Mucosa of descending colon (tissue), 3 donors: ENCODE measurements at regions not wholly inside any gene's neighbourhood (a gene's known extent, or its start where the extent isn't known, plus 50 kb on each side); places are given as distances from the start of the nearest gene placed in this dataset.
A peak's percentile ranks its signal among the peaks of the same experiment; 100 is the strongest.
"Not testable (repeated sequence)": the region's sequence is repeated elsewhere in the genome, so short reads cannot be mapped to it uniquely, and the experiment has no call there.

ENCODE experiments used
- ATAC-seq: fragments of 200-7000 bp; cut with Tn5 transposase; one replicate; pipeline ENCODE4 v1.9.1; 2020; ENCODE audit warnings: mild to moderate bottlenecking, moderate library complexity
- DNase-seq, 3 donors: peaks; one replicate each; pipeline ENCODE4 v3.0.0-alpha.2; 2020
- H3K36me3 ChIP-seq: fragments of 200-600 bp; one replicate; pipeline ENCODE4 v1.8.0; 2021; ENCODE audit warnings: low read depth, mild to moderate bottlenecking
- H3K4me1 ChIP-seq: fragments of 200-600 bp; one replicate; pipeline ENCODE4 v1.8.0; 2021; ENCODE audit warnings: low read depth, mild to moderate bottlenecking
- H3K4me3 ChIP-seq: fragments of 200-600 bp; one replicate; pipeline ENCODE4 v1.8.0; 2021; ENCODE audit warnings: mild to moderate bottlenecking
- H3K9me3 ChIP-seq: fragments of 200-600 bp; one replicate; pipeline ENCODE4 v1.8.0; 2021; ENCODE audit warnings: mild to moderate bottlenecking
- intact Hi-C, 2 donors: fragments of 100-400 bp; cut with DNase I in 1 of 2; cut with micrococcal nuclease in 1 of 2; formaldehyde crosslinking; loops; one replicate each; pipeline versions ENCODE4 v1.11.0 to v1.11.1; 2022; cut with DNase I, micrococcal nuclease
- TF ChIP-seq, protein P1 (sequence below): fragments of 200-600 bp; IDR thresholded peaks from one replicate; pipeline ENCODE4 v1.8.0; 2022; ENCODE audit warnings: antibody characterized with exemption, mild to moderate bottlenecking
- donor health status: DM: no; HTN: no; CAD: no; lungs with moderate emphysema.
- donor health status: DM: no; HTN: no; CAD: no.
- donor health status: DM: no; HTN: yes; CAD: no.

DNA sequence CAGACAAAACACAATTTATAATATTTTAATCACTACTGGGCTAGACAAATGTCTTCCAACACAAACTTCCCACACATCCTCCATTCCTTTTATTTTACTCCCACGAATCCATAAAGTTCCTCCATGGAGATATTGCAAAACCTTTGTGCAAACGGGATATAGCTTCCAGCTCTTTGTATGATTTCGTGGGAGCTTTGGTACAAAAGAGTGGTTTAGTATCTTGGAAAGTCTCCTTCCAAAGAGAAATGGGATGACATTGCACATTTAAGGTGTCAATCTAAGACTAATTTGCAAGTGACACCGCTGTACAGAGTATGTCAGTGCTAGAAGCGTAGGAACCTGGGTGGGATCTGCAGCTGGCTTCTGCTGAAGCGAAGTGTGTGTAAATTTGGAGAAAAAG, 455.2 kb upstream of the RUNX1 start:
- no peak for DNase-seq
- TF ChIP-seq, protein P1, sequence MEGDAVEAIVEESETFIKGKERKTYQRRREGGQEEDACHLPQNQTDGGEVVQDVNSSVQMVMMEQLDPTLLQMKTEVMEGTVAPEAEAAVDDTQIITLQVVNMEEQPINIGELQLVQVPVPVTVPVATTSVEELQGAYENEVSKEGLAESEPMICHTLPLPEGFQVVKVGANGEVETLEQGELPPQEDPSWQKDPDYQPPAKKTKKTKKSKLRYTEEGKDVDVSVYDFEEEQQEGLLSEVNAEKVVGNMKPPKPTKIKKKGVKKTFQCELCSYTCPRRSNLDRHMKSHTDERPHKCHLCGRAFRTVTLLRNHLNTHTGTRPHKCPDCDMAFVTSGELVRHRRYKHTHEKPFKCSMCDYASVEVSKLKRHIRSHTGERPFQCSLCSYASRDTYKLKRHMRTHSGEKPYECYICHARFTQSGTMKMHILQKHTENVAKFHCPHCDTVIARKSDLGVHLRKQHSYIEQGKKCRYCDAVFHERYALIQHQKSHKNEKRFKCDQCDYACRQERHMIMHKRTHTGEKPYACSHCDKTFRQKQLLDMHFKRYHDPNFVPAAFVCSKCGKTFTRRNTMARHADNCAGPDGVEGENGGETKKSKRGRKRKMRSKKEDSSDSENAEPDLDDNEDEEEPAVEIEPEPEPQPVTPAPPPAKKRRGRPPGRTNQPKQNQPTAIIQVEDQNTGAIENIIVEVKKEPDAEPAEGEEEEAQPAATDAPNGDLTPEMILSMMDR = no peak
- Histone ChIP-seq H3K4me1 (no peaks in the 10 kb centered on the region), H3K36me3 (no peaks in the 10 kb centered on the region), H3K4me3 (no peak overlapping the region), H3K9me3 (no peaks in the 10 kb centered on the region)
- no peak for ATAC-seq
- intact Hi-C loops = no loop called here

DNA sequence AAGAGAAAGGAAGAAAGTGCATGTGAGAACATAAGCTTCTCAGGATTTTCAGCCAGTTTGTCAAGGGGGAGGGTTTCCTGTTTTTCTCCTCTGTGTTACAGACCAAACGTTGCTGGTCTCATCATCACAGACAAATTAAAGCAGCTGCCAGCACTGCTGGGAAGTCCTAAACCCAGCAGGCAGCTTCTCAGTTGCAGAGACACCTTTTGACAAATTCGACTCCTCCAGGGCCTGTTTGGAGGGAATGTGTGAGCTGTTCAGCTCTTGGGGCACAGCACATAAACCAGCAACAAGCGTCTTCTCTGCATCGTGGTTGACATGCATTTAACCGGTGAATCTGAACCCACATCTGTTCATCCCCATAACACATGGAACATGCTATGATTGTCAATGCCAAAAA, 454.6 kb upstream of the RUNX1 start:
- Histone ChIP-seq H3K4me3 (no peak overlapping the region), H3K9me3 (no peaks in the 10 kb centered on the region), H3K4me1 (no peaks in the 10 kb centered on the region), H3K36me3 (no peaks in the 10 kb centered on the region)
- ATAC-seq (peak; percentile 38), DNase-seq (peak in 1 of 3 donors; percentile 22)
- intact Hi-C loops = no loop called here
- TF ChIP-seq, protein P1 = no peak

DNA sequence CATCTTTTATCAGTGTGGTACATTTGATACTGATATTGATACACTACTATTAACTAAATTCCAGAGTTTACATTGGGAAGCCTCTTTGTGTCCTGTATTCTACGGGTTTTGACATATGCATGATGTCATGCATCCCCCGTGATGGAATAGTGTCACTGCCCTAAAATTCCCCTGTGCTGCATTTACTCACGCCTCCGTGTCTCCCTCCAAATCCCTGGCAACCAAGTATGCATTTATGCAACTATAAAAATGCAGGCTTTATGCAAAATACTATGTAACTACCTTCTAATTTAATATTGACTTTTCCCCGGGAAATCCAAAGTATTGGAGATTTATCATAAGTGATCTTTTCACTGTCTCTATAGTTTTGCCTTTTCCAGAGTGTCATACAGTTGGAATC, 453.7 kb upstream of the RUNX1 start:
- no peak overlapping the region for H3K4me3 ChIP-seq
- H3K36me3 ChIP-seq = no peaks in the 10 kb centered on the region
- DNase-seq = no peak
- intact Hi-C loops = no loop called here
- ATAC-seq = no peak
- TF ChIP-seq, protein P1 = no peak
- no peaks in the 10 kb centered on the region for H3K9me3 ChIP-seq
- no peaks in the 10 kb centered on the region for H3K4me1 ChIP-seq

DNA sequence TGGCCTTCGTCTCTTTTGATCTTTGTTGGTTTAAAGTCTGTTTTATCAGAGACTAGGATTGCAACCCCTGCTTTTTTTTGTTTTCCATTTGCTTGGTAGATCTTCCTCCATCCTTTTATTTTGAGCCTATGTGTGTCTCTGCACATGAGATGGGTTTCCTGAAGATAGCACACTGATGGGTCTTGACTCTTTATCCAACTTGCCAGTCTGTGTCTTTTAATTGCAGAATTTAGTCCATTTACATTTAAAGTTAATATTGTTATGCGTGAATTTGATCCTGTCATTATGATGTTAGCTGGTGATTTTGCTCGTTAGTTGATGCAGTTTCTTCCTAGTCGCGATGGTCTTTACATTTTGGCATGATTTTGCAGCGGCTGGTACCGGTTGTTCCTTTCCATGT, 448.4 kb upstream of the RUNX1 start:
- H3K4me3 ChIP-seq, H3K9me3 ChIP-seq, DNase-seq, ATAC-seq, H3K36me3 ChIP-seq, H3K4me1 ChIP-seq, intact Hi-C loops: not testable (repeated sequence)

DNA sequence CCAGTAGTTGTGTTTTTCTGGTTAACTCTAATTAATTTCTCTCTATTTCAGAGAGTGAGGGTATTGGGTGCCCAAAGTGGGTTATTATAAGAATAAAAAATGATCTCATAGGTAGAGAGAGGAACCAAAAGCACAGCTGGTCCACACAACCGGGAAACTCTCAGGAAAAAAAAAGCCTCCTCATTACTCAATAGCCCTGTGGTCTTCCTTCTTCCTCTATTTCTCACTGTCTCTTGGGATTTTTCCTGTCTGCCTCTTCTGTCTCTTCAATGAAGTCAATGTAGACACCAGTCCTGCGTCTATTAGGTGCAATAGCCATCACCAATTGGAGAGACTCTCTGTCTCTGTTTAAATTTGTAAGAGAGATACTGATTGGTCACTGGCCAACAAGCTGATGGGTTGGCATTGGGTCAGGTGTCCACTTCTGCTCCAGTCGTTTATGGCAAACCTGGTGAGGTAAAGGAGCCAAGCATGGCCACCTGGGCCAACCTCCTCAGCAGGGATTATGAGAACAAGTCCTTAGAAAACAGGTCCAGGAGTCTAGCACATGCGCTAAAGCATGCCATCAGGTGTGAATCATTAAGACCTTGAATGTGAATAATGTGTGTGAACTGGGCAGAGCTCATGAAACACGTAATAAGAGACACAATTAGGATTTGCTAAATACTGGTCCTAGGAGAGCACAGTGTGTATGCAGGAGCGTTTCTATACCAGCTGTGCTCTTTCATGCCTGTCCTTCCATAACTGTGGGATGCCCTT, 443.0 kb upstream of the RUNX1 start:
- no peak for DNase-seq
- Histone ChIP-seq H3K4me3 (no peak overlapping the region), H3K36me3 (no peaks in the 10 kb centered on the region), H3K4me1 (no peaks in the 10 kb centered on the region), H3K9me3 (no peaks in the 10 kb centered on the region)
- TF ChIP-seq, protein P1 = no peak
- no peak for ATAC-seq
- intact Hi-C loops = no loop called here

DNA sequence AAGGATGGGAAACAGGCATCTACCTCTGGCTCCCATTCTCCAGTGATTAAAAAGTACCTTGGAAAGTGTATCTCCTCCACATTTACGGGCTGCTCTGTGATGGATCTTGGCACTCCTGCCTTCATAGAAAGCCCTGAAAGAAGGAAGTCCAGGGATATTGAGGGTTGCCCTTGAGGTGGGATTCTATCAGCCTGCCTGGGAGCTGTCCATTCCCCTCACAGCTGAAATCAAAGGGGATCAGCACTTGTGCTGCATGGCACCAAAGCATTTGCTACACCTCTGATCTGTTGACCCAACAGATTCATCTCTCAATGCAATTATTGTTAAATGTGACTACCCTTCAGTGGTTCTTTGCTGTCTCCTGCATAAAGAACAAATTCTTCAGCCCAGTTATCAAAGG, 442.0 kb upstream of the RUNX1 start:
- no peak for ATAC-seq
- Histone ChIP-seq H3K9me3 (no peaks in the 10 kb centered on the region), H3K4me3 (no peak overlapping the region), H3K36me3 (no peaks in the 10 kb centered on the region), H3K4me1 (no peaks in the 10 kb centered on the region)
- TF ChIP-seq, protein P1 = no peak
- intact Hi-C loops = no loop called here
- DNase-seq = no peak
